Calu3 (cell line): ENCODE measurements at regions not wholly inside any gene's neighbourhood (a gene's known extent, or its start where the extent isn't known, plus 50 kb on each side); places are given as distances from the start of the nearest gene placed in this dataset.

Experiments
- BruUV-seq: library from RNA; stranded (reverse); fragments of 400-500 nt; replicated peaks from 2 replicates; lab custom pipeline; 2021; lab: Mats Ljungman, UMichigan
- CTCF ChIA-PET: fragments of 300-600 bp; sonication (Branson Sonifier 250); formaldehyde crosslinking; loops from one replicate; lab custom pipeline; 2022; ENCODE audit warnings: antibody characterized with exemption; lab: Charles Lee
- DNase-seq: peaks from one replicate; pipeline ENCODE4 v3.0.0; 2022
- H3K27ac Mint-ChIP-seq: one replicate; pipeline ENCODE4 v1.8.0; 2022; ENCODE audit warnings: mixed read lengths; ENCODE audit not compliant: unreplicated experiment
- H3K27me3 Mint-ChIP-seq: one replicate; pipeline ENCODE4 v1.8.0; 2022; ENCODE audit warnings: mixed read lengths; ENCODE audit not compliant: unreplicated experiment
- H3K36me3 Mint-ChIP-seq: one replicate; pipeline ENCODE4 v1.8.0; 2022; ENCODE audit warnings: mild to moderate bottlenecking, moderate library complexity, mixed read lengths; ENCODE audit not compliant: insufficient read depth, unreplicated experiment
- H3K4me1 Mint-ChIP-seq: one replicate; pipeline ENCODE4 v1.8.0; 2022; ENCODE audit warnings: mild to moderate bottlenecking, low read depth, mixed read lengths; ENCODE audit not compliant: unreplicated experiment
- H3K4me3 Mint-ChIP-seq: one replicate; pipeline ENCODE4 v1.8.0; 2022; ENCODE audit warnings: mild to moderate bottlenecking, low read depth, moderate library complexity, mixed read lengths; ENCODE audit not compliant: unreplicated experiment
- H3K9me3 Mint-ChIP-seq: one replicate; pipeline ENCODE4 v1.8.0; 2022; ENCODE audit warnings: low read depth, mixed read lengths; ENCODE audit not compliant: unreplicated experiment
- CTCF ChIP-seq: fragments of 200-600 bp; IDR thresholded peaks from one replicate; pipeline ENCODE4 v1.8.0; 2022; ENCODE audit warnings: antibody characterized with exemption; ENCODE audit not compliant: unreplicated experiment
- intact Hi-C: fragments of 100-400 bp; cut with micrococcal nuclease; formaldehyde crosslinking; loops from one replicate; pipeline ENCODE4 v1.10.0; 2022; ENCODE audit not compliant: unreplicated experiment

- Mint-ChIP-seq H3K27me3 (peaks cover 16% of the 10 kb centered on the region), H3K9me3 (no peaks in the 10 kb centered on the region), H3K4me3 (no peak overlapping the region), H3K36me3 (no peaks in the 10 kb centered on the region), H3K27ac (no peak overlapping the region), H3K4me1 (no peaks in the 10 kb centered on the region)
- TF ChIP-seq CTCF = no peak
- intact Hi-C loops = no loop called here
- CTCF ChIA-PET = interaction anchor here (0.6 kb wide), 1 partner anchor 81 kb away, joined by 4 read pairs; no protein-coding TSS in a partner anchor
- no peak for DNase-seq
- no TSS peak for BruUV-seq
Observed at GRCh38 chr3:143182866-143183664, 63.5 kb downstream of the CHST2 start.

GRCh38 chr3:143183665-143183964, 64.0 kb downstream of the CHST2 start:
- BruUV-seq = no TSS peak
- no peak overlapping the region for H3K4me3 Mint-ChIP-seq
- no peak overlapping the region for H3K27ac Mint-ChIP-seq
- H3K27me3 Mint-ChIP-seq = peaks cover 14% of the 10 kb centered on the region
- TF ChIP-seq CTCF = no peak
- H3K36me3 Mint-ChIP-seq = no peaks in the 10 kb centered on the region
- CTCF ChIA-PET = no interaction called here
- DNase-seq = no peak
- intact Hi-C loops = no loop called here
- no peaks in the 10 kb centered on the region for H3K4me1 Mint-ChIP-seq
- H3K9me3 Mint-ChIP-seq = no peaks in the 10 kb centered on the region

GRCh38 chr3:143184099-143184498, 64.5 kb downstream of the CHST2 start:
- Mint-ChIP-seq H3K4me3 (no peak overlapping the region), H3K36me3 (no peaks in the 10 kb centered on the region), H3K27ac (no peak overlapping the region), H3K4me1 (no peaks in the 10 kb centered on the region), H3K27me3 (peaks cover 14% of the 10 kb centered on the region), H3K9me3 (no peaks in the 10 kb centered on the region)
- no peak for DNase-seq
- BruUV-seq = no TSS peak
- TF ChIP-seq CTCF = no peak
- intact Hi-C loops = no loop called here
- CTCF ChIA-PET = no interaction called here

- DNase-seq = no peak
- intact Hi-C loops = no loop called here
- BruUV-seq = no TSS peak
- no peaks in the 10 kb centered on the region for H3K9me3 Mint-ChIP-seq
- CTCF ChIA-PET = no interaction called here
- H3K27ac Mint-ChIP-seq = no peak overlapping the region
- no peak overlapping the region for H3K4me3 Mint-ChIP-seq
- TF ChIP-seq CTCF = no peak
- peaks cover 14% of the 10 kb centered on the region for H3K27me3 Mint-ChIP-seq
- H3K4me1 Mint-ChIP-seq = no peaks in the 10 kb centered on the region
- H3K36me3 Mint-ChIP-seq = no peaks in the 10 kb centered on the region
Observed at GRCh38 chr3:143185401-143185800, 65.8 kb downstream of the CHST2 start.
